Liver (tissue), 8 donors: ENCODE measurements at regions not wholly inside any gene's neighbourhood (a gene's known extent, or its start where the extent isn't known, plus 50 kb on each side); places are given as distances from the start of the nearest gene placed in this dataset.

ENCODE experiments used
- DNase-seq: peaks from one replicate; pipeline ENCODE4 v3.0.0-alpha.2; 2017; ENCODE audit warnings: low spot score
- H3K27ac ChIP-seq, 2 donors: one replicate each; pipeline ENCODE4 v1.7.0; 2013; ENCODE audit warnings: inconsistent platforms in 2 of 2, low read length in 2 of 2, control low read depth in 1 of 2, low read depth in 1 of 2, mild to moderate bottlenecking in 1 of 2
- H3K27me3 ChIP-seq, 4 donors: one replicate each; pipeline versions ENCODE4 v1.6.1 to v1.7.0; 2013; ENCODE audit warnings: low read length in 3 of 4, inconsistent platforms in 1 of 4, mild to moderate bottlenecking in 1 of 4, moderate library complexity in 1 of 4; ENCODE audit not compliant: control insufficient read depth in 4 of 4, insufficient read depth in 4 of 4
- H3K36me3 ChIP-seq, 4 donors: one replicate each; pipeline versions ENCODE4 v1.6.1 to v1.7.0; 2013; ENCODE audit warnings: low read length in 3 of 4, mild to moderate bottlenecking in 3 of 4, low read depth in 1 of 4, moderate library complexity in 1 of 4; ENCODE audit not compliant: control insufficient read depth in 4 of 4, insufficient read depth in 3 of 4
- H3K4me1 ChIP-seq, 4 donors: one replicate each; pipeline versions ENCODE4 v1.6.1 to v1.7.0; 2013; ENCODE audit warnings: low read length in 3 of 4, mild to moderate bottlenecking in 3 of 4, moderate library complexity in 1 of 4; ENCODE audit not compliant: control insufficient read depth in 4 of 4, insufficient read depth in 4 of 4
- H3K4me3 ChIP-seq, 3 donors: one replicate each; pipeline versions ENCODE4 v1.6.1 to v1.7.0; 2013; ENCODE audit warnings: low read length in 3 of 3, control low read depth in 1 of 3, low read depth in 1 of 3, mild to moderate bottlenecking in 1 of 3
- H3K9ac ChIP-seq, 2 donors: one replicate each; pipeline ENCODE4 v1.7.0; 2013; ENCODE audit warnings: low read length in 2 of 2, mild to moderate bottlenecking in 2 of 2, moderate library complexity in 2 of 2, control low read depth in 1 of 2, low read depth in 1 of 2
- H3K9me3 ChIP-seq, 4 donors: one replicate each; pipeline versions ENCODE4 v1.6.1 to v1.7.0; 2013; ENCODE audit warnings: low read length in 3 of 4; ENCODE audit not compliant: control insufficient read depth in 4 of 4
- EGR1 ChIP-seq, 2 donors: IDR thresholded peaks; 2 replicates each; pipeline ENCODE4 v1.6.1; 2016 to 2018; ENCODE audit warnings: antibody characterized with exemption in 2 of 2, low read depth in 2 of 2
- FOXA1 ChIP-seq: IDR thresholded peaks from 2 replicates; pipeline ENCODE4 v1.6.1; 2016; ENCODE audit warnings: antibody characterized with exemption
- FOXA2 ChIP-seq: IDR thresholded peaks from 2 replicates; pipeline ENCODE4 v1.6.1; 2016; ENCODE audit warnings: antibody characterized with exemption
- GABPA ChIP-seq, 2 donors: IDR thresholded peaks in 1 of 2; conservative IDR thresholded peaks in 1 of 2; 2 replicates each; pipeline ENCODE4 v1.6.1; 2016; ENCODE audit warnings: antibody characterized with exemption in 2 of 2, mild to moderate bottlenecking in 1 of 2, moderate library complexity in 1 of 2
- HNF4A ChIP-seq, 2 donors: conservative IDR thresholded peaks; 2 replicates each; pipeline ENCODE4 v1.6.1; 2016; ENCODE audit warnings: antibody characterized with exemption in 2 of 2, mild to moderate bottlenecking in 2 of 2
- HNF4G ChIP-seq: IDR thresholded peaks from 2 replicates; pipeline ENCODE4 v1.6.1; 2016; ENCODE audit warnings: antibody characterized with exemption
- JUND ChIP-seq, 2 donors: IDR thresholded peaks; 2 replicates each; pipeline ENCODE4 v1.6.1; 2016; ENCODE audit warnings: antibody characterized with exemption in 2 of 2
- NR2F2 ChIP-seq: IDR thresholded peaks from 2 replicates; pipeline ENCODE4 v1.6.1; 2016; ENCODE audit warnings: antibody characterized with exemption
- RAD21 ChIP-seq, 2 donors: IDR thresholded peaks; 2 replicates each; pipeline ENCODE4 v1.6.1; 2016; ENCODE audit warnings: antibody characterized with exemption in 2 of 2, mild to moderate bottlenecking in 2 of 2
- RXRA ChIP-seq, 2 donors: IDR thresholded peaks; 2 replicates each; pipeline ENCODE4 v1.6.1; 2017 to 2018; ENCODE audit warnings: antibody characterized with exemption in 2 of 2, mild to moderate bottlenecking in 1 of 2
- SP1 ChIP-seq: IDR thresholded peaks from 2 replicates; pipeline ENCODE4 v1.6.1; 2018; ENCODE audit warnings: antibody characterized with exemption, mild to moderate bottlenecking
- TAF1 ChIP-seq: conservative IDR thresholded peaks from 2 replicates; pipeline ENCODE4 v1.6.1; 2016; ENCODE audit warnings: antibody characterized with exemption, mild to moderate bottlenecking
- YY1 ChIP-seq: IDR thresholded peaks from 2 replicates; pipeline ENCODE4 v1.6.1; 2016; ENCODE audit warnings: antibody characterized with exemption, mild to moderate bottlenecking
- WGBS: extraction: QIAGEN DNeasy Blood & Tissue Kit; methylation state at CpG from one replicate; pipeline ENCODE4 v1.1.7; 2013; 5-methylcytosine and 5-hydroxymethylcytosine counted together
- TF ChIP-seq, protein P1 (sequence below): fragments of 150-350 bp; IDR thresholded peaks from 2 replicates; pipeline ENCODE4 v1.5.1; 2017; ENCODE audit warnings: improper control_type of control experiment, low read depth, low read length; ENCODE audit not compliant: missing input control
- TF ChIP-seq, protein P2 (sequence below): IDR thresholded peaks from 2 replicates; pipeline ENCODE4 v1.6.1; 2016; ENCODE audit warnings: antibody characterized with exemption
- TF ChIP-seq, protein P3 (sequence below): IDR thresholded peaks from 2 replicates; pipeline ENCODE4 v1.6.1; 2016; ENCODE audit warnings: antibody characterized with exemption
- TF ChIP-seq, protein P4 (sequence below): IDR thresholded peaks from 2 replicates; pipeline ENCODE4 v1.6.1; 2016; ENCODE audit warnings: antibody characterized with exemption, mild to moderate bottlenecking
- TF ChIP-seq, protein P5 (sequence below): IDR thresholded peaks from 2 replicates; pipeline ENCODE4 v1.6.1; 2016; ENCODE audit warnings: antibody characterized with exemption
- donor health status: healthy.
- donor health status: healthy.
- donor health status: healthy.
- donor health status: healthy.
- donor health status: healthy.

DNA sequence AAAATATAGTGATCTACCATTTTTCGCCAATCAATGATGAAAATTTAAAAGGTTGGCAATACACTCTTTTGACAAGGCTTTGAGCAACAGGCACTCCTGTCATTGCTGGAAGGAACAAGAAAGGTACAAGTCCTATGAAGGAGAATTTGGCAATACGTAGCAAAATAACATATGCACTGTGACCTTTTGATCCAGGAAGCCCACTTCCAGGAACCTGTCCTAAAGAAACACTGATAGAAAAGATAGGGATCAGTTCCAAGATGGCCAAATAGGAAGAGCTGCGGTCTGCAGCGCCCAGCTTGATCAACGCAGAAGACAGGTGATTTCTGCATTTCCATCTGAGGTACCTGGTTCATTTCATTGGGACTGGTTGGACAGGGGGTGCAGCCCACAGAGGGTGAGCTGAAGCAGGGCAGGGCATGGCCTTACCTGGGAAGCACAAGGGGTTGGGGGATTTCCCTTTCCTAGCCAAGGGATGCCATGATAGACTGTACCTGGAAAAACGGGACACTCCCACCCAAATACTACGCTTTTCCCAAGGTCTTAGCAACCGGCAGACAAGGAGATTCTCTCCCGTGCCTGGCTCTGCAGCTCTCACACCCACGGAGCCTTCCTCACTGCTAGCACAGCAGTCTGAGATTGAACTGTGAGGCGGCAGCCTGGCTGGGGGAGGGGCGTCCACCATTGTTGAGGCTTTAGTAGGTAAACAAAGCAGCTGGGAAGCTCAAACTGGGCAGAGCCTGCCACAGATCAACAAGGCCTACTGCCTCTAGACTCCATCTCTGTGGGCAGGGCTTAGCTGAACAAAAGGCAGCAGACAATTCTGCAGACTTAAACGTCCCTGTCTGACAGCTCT, 69.7 kb upstream of the GALNT18 start:
- no peak overlapping the region for H3K27ac ChIP-seq
- TF ChIP-seq FOXA2 (no peak), GABPA (IDR thresholded peaks at IDR 0.05 in 1 of 2, conservative IDR thresholded peaks at IDR 0.05 in 1 of 2) (no peak), JUND (IDR thresholded peaks at IDR 0.05) (no peak), RXRA (IDR thresholded peaks at IDR 0.05) (no peak), YY1 (no peak), TAF1 (no peak), FOXA1 (no peak), RAD21 (IDR thresholded peaks at IDR 0.05) (no peak), HNF4A (conservative IDR thresholded peaks at IDR 0.05) (no peak), NR2F2 (no peak)
- TF ChIP-seq, protein P1, sequence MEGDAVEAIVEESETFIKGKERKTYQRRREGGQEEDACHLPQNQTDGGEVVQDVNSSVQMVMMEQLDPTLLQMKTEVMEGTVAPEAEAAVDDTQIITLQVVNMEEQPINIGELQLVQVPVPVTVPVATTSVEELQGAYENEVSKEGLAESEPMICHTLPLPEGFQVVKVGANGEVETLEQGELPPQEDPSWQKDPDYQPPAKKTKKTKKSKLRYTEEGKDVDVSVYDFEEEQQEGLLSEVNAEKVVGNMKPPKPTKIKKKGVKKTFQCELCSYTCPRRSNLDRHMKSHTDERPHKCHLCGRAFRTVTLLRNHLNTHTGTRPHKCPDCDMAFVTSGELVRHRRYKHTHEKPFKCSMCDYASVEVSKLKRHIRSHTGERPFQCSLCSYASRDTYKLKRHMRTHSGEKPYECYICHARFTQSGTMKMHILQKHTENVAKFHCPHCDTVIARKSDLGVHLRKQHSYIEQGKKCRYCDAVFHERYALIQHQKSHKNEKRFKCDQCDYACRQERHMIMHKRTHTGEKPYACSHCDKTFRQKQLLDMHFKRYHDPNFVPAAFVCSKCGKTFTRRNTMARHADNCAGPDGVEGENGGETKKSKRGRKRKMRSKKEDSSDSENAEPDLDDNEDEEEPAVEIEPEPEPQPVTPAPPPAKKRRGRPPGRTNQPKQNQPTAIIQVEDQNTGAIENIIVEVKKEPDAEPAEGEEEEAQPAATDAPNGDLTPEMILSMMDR, result no peak
- TF ChIP-seq, protein P2, sequence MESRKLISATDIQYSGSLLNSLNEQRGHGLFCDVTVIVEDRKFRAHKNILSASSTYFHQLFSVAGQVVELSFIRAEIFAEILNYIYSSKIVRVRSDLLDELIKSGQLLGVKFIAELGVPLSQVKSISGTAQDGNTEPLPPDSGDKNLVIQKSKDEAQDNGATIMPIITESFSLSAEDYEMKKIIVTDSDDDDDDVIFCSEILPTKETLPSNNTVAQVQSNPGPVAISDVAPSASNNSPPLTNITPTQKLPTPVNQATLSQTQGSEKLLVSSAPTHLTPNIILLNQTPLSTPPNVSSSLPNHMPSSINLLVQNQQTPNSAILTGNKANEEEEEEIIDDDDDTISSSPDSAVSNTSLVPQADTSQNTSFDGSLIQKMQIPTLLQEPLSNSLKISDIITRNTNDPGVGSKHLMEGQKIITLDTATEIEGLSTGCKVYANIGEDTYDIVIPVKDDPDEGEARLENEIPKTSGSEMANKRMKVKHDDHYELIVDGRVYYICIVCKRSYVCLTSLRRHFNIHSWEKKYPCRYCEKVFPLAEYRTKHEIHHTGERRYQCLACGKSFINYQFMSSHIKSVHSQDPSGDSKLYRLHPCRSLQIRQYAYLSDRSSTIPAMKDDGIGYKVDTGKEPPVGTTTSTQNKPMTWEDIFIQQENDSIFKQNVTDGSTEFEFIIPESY, result no peak
- TF ChIP-seq, protein P3, sequence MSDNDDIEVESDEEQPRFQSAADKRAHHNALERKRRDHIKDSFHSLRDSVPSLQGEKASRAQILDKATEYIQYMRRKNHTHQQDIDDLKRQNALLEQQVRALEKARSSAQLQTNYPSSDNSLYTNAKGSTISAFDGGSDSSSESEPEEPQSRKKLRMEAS, result no peak
- no peak overlapping the region for H3K4me3 ChIP-seq
- WGBS, result 56% methylated on average over 13 of the region's 13 CpGs
- no peak for DNase-seq
- H3K27me3 ChIP-seq, result no peaks in the 10 kb centered on the region
- H3K36me3 ChIP-seq, result no peaks in the 10 kb centered on the region
- no peak overlapping the region for H3K9ac ChIP-seq
- no peaks in the 10 kb centered on the region for H3K9me3 ChIP-seq
- no peaks in the 10 kb centered on the region for H3K4me1 ChIP-seq

DNA sequence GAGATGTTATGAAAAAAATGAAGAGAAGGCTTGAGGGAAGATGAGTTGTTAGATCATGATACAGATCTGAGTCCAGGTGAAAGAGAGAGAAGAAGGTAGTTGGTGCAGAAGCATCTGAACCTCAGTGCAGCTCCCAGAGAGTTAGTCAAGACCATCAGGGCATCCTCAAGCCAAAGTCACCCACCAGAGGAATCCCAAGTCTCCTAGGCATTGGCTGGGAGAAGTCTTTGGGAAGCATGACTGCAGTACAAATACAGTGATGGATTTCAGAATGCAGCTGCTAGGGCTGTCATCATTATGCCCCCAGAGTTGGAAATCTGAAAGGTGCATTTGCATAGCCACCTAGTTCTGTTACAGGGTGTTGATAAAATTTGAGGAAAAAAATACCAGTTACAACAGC, 59.7 kb upstream of the GALNT18 start:
- Histone ChIP-seq H3K27me3 (no peaks in the 10 kb centered on the region), H3K9me3 (no peaks in the 10 kb centered on the region), H3K4me3 (no peak overlapping the region), H3K4me1 (no peaks in the 10 kb centered on the region), H3K27ac (no peak overlapping the region), H3K36me3 (no peaks in the 10 kb centered on the region), H3K9ac (no peak overlapping the region)
- peak; percentile 20 for DNase-seq
- no peak for TF ChIP-seq HNF4G
- TF ChIP-seq, protein P4, sequence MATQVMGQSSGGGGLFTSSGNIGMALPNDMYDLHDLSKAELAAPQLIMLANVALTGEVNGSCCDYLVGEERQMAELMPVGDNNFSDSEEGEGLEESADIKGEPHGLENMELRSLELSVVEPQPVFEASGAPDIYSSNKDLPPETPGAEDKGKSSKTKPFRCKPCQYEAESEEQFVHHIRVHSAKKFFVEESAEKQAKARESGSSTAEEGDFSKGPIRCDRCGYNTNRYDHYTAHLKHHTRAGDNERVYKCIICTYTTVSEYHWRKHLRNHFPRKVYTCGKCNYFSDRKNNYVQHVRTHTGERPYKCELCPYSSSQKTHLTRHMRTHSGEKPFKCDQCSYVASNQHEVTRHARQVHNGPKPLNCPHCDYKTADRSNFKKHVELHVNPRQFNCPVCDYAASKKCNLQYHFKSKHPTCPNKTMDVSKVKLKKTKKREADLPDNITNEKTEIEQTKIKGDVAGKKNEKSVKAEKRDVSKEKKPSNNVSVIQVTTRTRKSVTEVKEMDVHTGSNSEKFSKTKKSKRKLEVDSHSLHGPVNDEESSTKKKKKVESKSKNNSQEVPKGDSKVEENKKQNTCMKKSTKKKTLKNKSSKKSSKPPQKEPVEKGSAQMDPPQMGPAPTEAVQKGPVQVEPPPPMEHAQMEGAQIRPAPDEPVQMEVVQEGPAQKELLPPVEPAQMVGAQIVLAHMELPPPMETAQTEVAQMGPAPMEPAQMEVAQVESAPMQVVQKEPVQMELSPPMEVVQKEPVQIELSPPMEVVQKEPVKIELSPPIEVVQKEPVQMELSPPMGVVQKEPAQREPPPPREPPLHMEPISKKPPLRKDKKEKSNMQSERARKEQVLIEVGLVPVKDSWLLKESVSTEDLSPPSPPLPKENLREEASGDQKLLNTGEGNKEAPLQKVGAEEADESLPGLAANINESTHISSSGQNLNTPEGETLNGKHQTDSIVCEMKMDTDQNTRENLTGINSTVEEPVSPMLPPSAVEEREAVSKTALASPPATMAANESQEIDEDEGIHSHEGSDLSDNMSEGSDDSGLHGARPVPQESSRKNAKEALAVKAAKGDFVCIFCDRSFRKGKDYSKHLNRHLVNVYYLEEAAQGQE, result no peak
- TF ChIP-seq HNF4A (conservative IDR thresholded peaks at IDR 0.05), result no peak
- TF ChIP-seq, protein P3, result no peak
- TF ChIP-seq, protein P2, result no peak
- no peak for TF ChIP-seq FOXA2
- TF ChIP-seq SP1, result no peak
- no peak for TF ChIP-seq RXRA (IDR thresholded peaks at IDR 0.05)
- TF ChIP-seq RAD21 (IDR thresholded peaks at IDR 0.05), result no peak
- TF ChIP-seq, protein P5, sequence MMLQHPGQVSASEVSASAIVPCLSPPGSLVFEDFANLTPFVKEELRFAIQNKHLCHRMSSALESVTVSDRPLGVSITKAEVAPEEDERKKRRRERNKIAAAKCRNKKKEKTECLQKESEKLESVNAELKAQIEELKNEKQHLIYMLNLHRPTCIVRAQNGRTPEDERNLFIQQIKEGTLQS, result no peak
- TF ChIP-seq GABPA (IDR thresholded peaks at IDR 0.05 in 1 of 2, conservative IDR thresholded peaks at IDR 0.05 in 1 of 2), result no peak
- no peak for TF ChIP-seq JUND (IDR thresholded peaks at IDR 0.05)
- TF ChIP-seq YY1, result no peak
- no peak for TF ChIP-seq FOXA1
- no peak for TF ChIP-seq EGR1 (IDR thresholded peaks at IDR 0.05; ENCODE audit: low read depth in 2 of 2)
- TF ChIP-seq NR2F2, result no peak
- TF ChIP-seq, protein P1, result no peak
